ENCODE measurements at regions not wholly inside any gene's neighbourhood (a gene's known extent, or its start where the extent isn't known, plus 50 kb on each side); places are given as distances from the start of the nearest gene placed in this dataset.
"Not testable (repeated sequence)": the region's sequence is repeated elsewhere in the genome, so short reads cannot be mapped to it uniquely, and the experiment has no call there.

GRCh38 chr2:14475994-14476393 is 156.5 kb upstream of the LRATD1 start:
- no peak for DNase-seq
- ATAC-seq (ENCODE audit: poor library complexity) = no peak
- intact Hi-C loops (cut with DNase I) = no loop called here

GRCh38 chr2:14479486-14479885 is 153.0 kb upstream of the LRATD1 start:
- ATAC-seq (ENCODE audit: poor library complexity) = no peak
- no peak for DNase-seq
- intact Hi-C loops (cut with DNase I) = no loop called here

GRCh38 chr2:14480120-14480519 is 152.4 kb upstream of the LRATD1 start:
- intact Hi-C loops (cut with DNase I) = no loop called here
- no peak for DNase-seq
- ATAC-seq (ENCODE audit: poor library complexity) = no peak

- intact Hi-C loops (cut with DNase I) = no loop called here
- DNase-seq (no peak), ATAC-seq (ENCODE audit: poor library complexity) (no peak)
Measured at GRCh38 chr2:14480906-14481305, 151.6 kb upstream of the LRATD1 start.

GRCh38 chr2:14492920-14493503 is 139.5 kb upstream of the LRATD1 start:
- DNase-seq = no peak
- intact Hi-C loops (cut with DNase I) = no loop called here
- no peak for ATAC-seq (ENCODE audit: poor library complexity)

- no peak for ATAC-seq (ENCODE audit: poor library complexity)
Measured at GRCh38 chr2:14494759-14495158, 137.8 kb upstream of the LRATD1 start.

GRCh38 chr2:14501061-14501460 is 131.5 kb upstream of the LRATD1 start:
- intact Hi-C loops (cut with DNase I) = no loop called here
- DNase-seq = no peak
- ATAC-seq (ENCODE audit: poor library complexity) = no peak

More at GRCh38 chr2:14494759-14495158, 137.8 kb upstream of the LRATD1 start:
- DNase-seq = no peak
- intact Hi-C loops (cut with DNase I) = no loop called here

GRCh38 chr2:14506955-14507354 is 125.6 kb upstream of the LRATD1 start:
- ATAC-seq (ENCODE audit: poor library complexity); DNase-seq; intact Hi-C loops (cut with DNase I): not testable (repeated sequence)

GRCh38 chr2:14511541-14511940 is 121.0 kb upstream of the LRATD1 start:
- DNase-seq = no peak
- intact Hi-C loops (cut with DNase I) = no loop called here
- no peak for ATAC-seq (ENCODE audit: poor library complexity)

- intact Hi-C loops (cut with DNase I) = no loop called here
- DNase-seq = no peak
- no peak for ATAC-seq (ENCODE audit: poor library complexity)
Measured at GRCh38 chr2:14513903-14514302, 118.6 kb upstream of the LRATD1 start.

- ATAC-seq (ENCODE audit: poor library complexity) (no peak), DNase-seq (no peak)
- intact Hi-C loops (cut with DNase I) = no loop called here
Measured at GRCh38 chr2:14516844-14517243, 115.7 kb upstream of the LRATD1 start.

GRCh38 chr2:14517731-14518130 is 114.8 kb upstream of the LRATD1 start:
- no peak for DNase-seq
- intact Hi-C loops (cut with DNase I) = no loop called here

GRCh38 chr2:14520385-14520945 is 112.1 kb upstream of the LRATD1 start:
- DNase-seq = no peak
- no peak for ATAC-seq (ENCODE audit: poor library complexity)
- intact Hi-C loops (cut with DNase I) = no loop called here

More at GRCh38 chr2:14517731-14518130, 114.8 kb upstream of the LRATD1 start:
- ATAC-seq (ENCODE audit: poor library complexity) = no peak

- ATAC-seq (ENCODE audit: poor library complexity) (no peak), DNase-seq (no peak)
- intact Hi-C loops (cut with DNase I) = no loop called here
Measured at GRCh38 chr2:14524041-14524802, 108.3 kb upstream of the LRATD1 start.

- intact Hi-C loops (cut with DNase I) = no loop called here
- ATAC-seq (ENCODE audit: poor library complexity) = no peak
Measured at GRCh38 chr2:14524803-14525080, 107.8 kb upstream of the LRATD1 start.

GRCh38 chr2:14530506-14530905 is 102.0 kb upstream of the LRATD1 start:
- DNase-seq (no peak), ATAC-seq (ENCODE audit: poor library complexity) (no peak)
- intact Hi-C loops (cut with DNase I) = no loop called here

More at GRCh38 chr2:14524803-14525080, 107.8 kb upstream of the LRATD1 start:
- DNase-seq = no peak

GRCh38 chr2:14533131-14533757 is 99.3 kb upstream of the LRATD1 start:
- ATAC-seq (ENCODE audit: poor library complexity) = peak; percentile 93
- intact Hi-C loops (cut with DNase I) = no loop called here
- DNase-seq = no peak

- ATAC-seq (ENCODE audit: poor library complexity) (peak; percentile 39), DNase-seq (no peak)
- intact Hi-C loops (cut with DNase I) = no loop called here
Measured at GRCh38 chr2:14535156-14535555, 97.4 kb upstream of the LRATD1 start.

GRCh38 chr2:14536976-14537375 is 95.5 kb upstream of the LRATD1 start:
- intact Hi-C loops (cut with DNase I) = no loop called here
- DNase-seq = no peak
- no peak for ATAC-seq (ENCODE audit: poor library complexity)

- ATAC-seq (ENCODE audit: poor library complexity) (no peak), DNase-seq (no peak)
- intact Hi-C loops (cut with DNase I) = no loop called here
Measured at GRCh38 chr2:14540015-14540414, 92.5 kb upstream of the LRATD1 start.
